ENCODE measurements at regions not wholly inside any gene's neighbourhood (a gene's known extent, or its start where the extent isn't known, plus 50 kb on each side); places are given as distances from the start of the nearest gene placed in this dataset.
"Not testable (repeated sequence)": the region's sequence is repeated elsewhere in the genome, so short reads cannot be mapped to it uniquely, and the experiment has no call there.

GRCh38 chrX:39491548-39492297 lies 606.0 kb downstream of the BCOR start:
- TF ChIP-seq POLR2A (IDR thresholded peaks at IDR 0.05) (no peak), EP300 (IDR thresholded peaks at IDR 0.05) (no peak), CTCF (IDR thresholded peaks at IDR 0.05) (no peak)
- no peak overlapping the region for H3K27ac ChIP-seq
- H3K36me3 ChIP-seq = no peaks in the 10 kb centered on the region
- no peaks in the 10 kb centered on the region for H3K27me3 ChIP-seq
- WGBS, 2 donors = 43 to 55% methylated on average over 9 to 10 of the region's 10 CpGs
- H3K4me1 ChIP-seq = peaks cover 0 to 5% (median 0%) of the 10 kb centered on the region in 4 donors
- H3K4me3 ChIP-seq = no peak overlapping the region
- no peak for DNase-seq (ENCODE audit: low spot score in 2 of 2)
- H3K9me3 ChIP-seq = no peaks in the 10 kb centered on the region

GRCh38 chrX:39492497-39493162 lies 605.1 kb downstream of the BCOR start:
- Histone ChIP-seq H3K4me3 (no peak overlapping the region), H3K27ac (no peak overlapping the region), H3K27me3 (no peaks in the 10 kb centered on the region), H3K36me3 (no peaks in the 10 kb centered on the region), H3K4me1 (peaks cover 0 to 5% (median 0%) of the 10 kb centered on the region in 4 donors), H3K9me3 (no peaks in the 10 kb centered on the region)
- no peak for TF ChIP-seq POLR2A (IDR thresholded peaks at IDR 0.05)
- TF ChIP-seq EP300 (IDR thresholded peaks at IDR 0.05) = no peak
- no peak for TF ChIP-seq CTCF (IDR thresholded peaks at IDR 0.05)
- no peak for DNase-seq (ENCODE audit: low spot score in 2 of 2)
- WGBS, 2 donors = 52 to 64% methylated on average over 6 of the region's 6 CpGs

GRCh38 chrX:39493168-39493567 lies 604.6 kb downstream of the BCOR start:
- TF ChIP-seq EP300 (IDR thresholded peaks at IDR 0.05) (no peak), POLR2A (IDR thresholded peaks at IDR 0.05) (no peak)
- H3K4me3 ChIP-seq = no peak overlapping the region
- no peak overlapping the region for H3K27ac ChIP-seq
- no peaks in the 10 kb centered on the region for H3K9me3 ChIP-seq
- WGBS, 2 donors = 89 to 92% methylated on average over 1 of the region's 1 CpG
- no peaks in the 10 kb centered on the region for H3K27me3 ChIP-seq
- peaks cover 0 to 5% (median 0%) of the 10 kb centered on the region in 4 donors for H3K4me1 ChIP-seq
- H3K36me3 ChIP-seq = no peaks in the 10 kb centered on the region
- DNase-seq (ENCODE audit: low spot score in 2 of 2) = no peak

GRCh38 chrX:39497117-39497516 lies 600.6 kb downstream of the BCOR start:
- not testable (repeated sequence) for H3K4me1 ChIP-seq; H3K9me3 ChIP-seq; H3K27ac ChIP-seq; H3K27me3 ChIP-seq; H3K36me3 ChIP-seq; H3K4me3 ChIP-seq; DNase-seq (ENCODE audit: low spot score in 2 of 2)
- 88 to 89% methylated on average over 4 of the region's 4 CpGs for WGBS, 2 donors

- Histone ChIP-seq H3K4me3 (no peak overlapping the region), H3K9me3 (no peaks in the 10 kb centered on the region), H3K27ac (no peak overlapping the region), H3K4me1 (no peaks in the 10 kb centered on the region), H3K36me3 (no peaks in the 10 kb centered on the region), H3K27me3 (no peaks in the 10 kb centered on the region)
- 81 to 93% methylated on average over 3 to 7 of the region's 7 CpGs for WGBS, 2 donors
- TF ChIP-seq EP300 (IDR thresholded peaks at IDR 0.05) (no peak), CTCF (IDR thresholded peaks at IDR 0.05) (no peak), POLR2A (IDR thresholded peaks at IDR 0.05) (no peak)
- no peak for DNase-seq (ENCODE audit: low spot score in 2 of 2)
Measured at GRCh38 chrX:39497702-39498265, 600.0 kb downstream of the BCOR start.

GRCh38 chrX:39499996-39500395 lies 597.8 kb downstream of the BCOR start:
- H3K27ac ChIP-seq = no peak overlapping the region
- H3K4me1 ChIP-seq = peaks cover 0 to 5% (median 0%) of the 10 kb centered on the region in 4 donors
- H3K36me3 ChIP-seq = no peaks in the 10 kb centered on the region
- H3K9me3 ChIP-seq = no peaks in the 10 kb centered on the region
- H3K27me3 ChIP-seq = no peaks in the 10 kb centered on the region
- no peak for DNase-seq (ENCODE audit: low spot score in 2 of 2)
- H3K4me3 ChIP-seq = no peak overlapping the region
- no peak for TF ChIP-seq EP300 (IDR thresholded peaks at IDR 0.05)
